ENCODE measurements at regions not wholly inside any gene's neighbourhood (a gene's known extent, or its start where the extent isn't known, plus 50 kb on each side); places are given as distances from the start of the nearest gene placed in this dataset.

GRCh38 chr13:81089371-81090157, 748.6 kb upstream of the SPRY2 start:
- TF ChIP-seq POLR2AphosphoS5 (IDR thresholded peaks at IDR 0.05; ENCODE audit: low read depth): no peak
- TF ChIP-seq CTCF (conservative IDR thresholded peaks at IDR 0.05; ENCODE audit: low read depth in 2 of 2): no peak
- TF ChIP-seq ZNF462 (CRISPR knock-in tag; IDR thresholded peaks at IDR 0.05): no peak
- TF ChIP-seq EZH2 (IDR thresholded peaks at IDR 0.05; ENCODE audit: low read depth, unreplicated experiment): no peak
- no peak for TF ChIP-seq REST (IDR thresholded peaks at IDR 0.05; ENCODE audit: unreplicated experiment)
- TF ChIP-seq ZNF331 (CRISPR knock-in tag; IDR thresholded peaks at IDR 0.05; ENCODE audit: low read depth): no peak
- TF ChIP-seq ZNF114 (CRISPR knock-in tag; IDR thresholded peaks at IDR 0.05): no peak
- TF ChIP-seq JUNB (IDR thresholded peaks at IDR 0.05; ENCODE audit: unreplicated experiment): no peak
- TF ChIP-seq ETS1 (IDR thresholded peaks at IDR 0.05): no peak
- no peak for TF ChIP-seq NANOG (IDR thresholded peaks at IDR 0.05; ENCODE audit: borderline replicate concordance)
- no peak for TF ChIP-seq STAT1 (IDR thresholded peaks at IDR 0.05; ENCODE audit: unreplicated experiment)
- TF ChIP-seq CREB1 (CRISPR knock-in tag; IDR thresholded peaks at IDR 0.05; ENCODE audit: low read depth): no peak
- TF ChIP-seq EZH2phosphoT487 (IDR thresholded peaks at IDR 0.05; ENCODE audit: unreplicated experiment): no peak
- Mint-ChIP-seq H3K27ac (no peak overlapping the region), H3K4me1 (no peaks in the 10 kb centered on the region), H3K9me3 (no peaks in the 10 kb centered on the region), H3K27me3 (ENCODE audit: insufficient read depth, low read depth, poor library complexity) (no peaks in the 10 kb centered on the region), H3K36me3 (ENCODE audit: low read depth) (no peaks in the 10 kb centered on the region), H3K4me3 (no peak overlapping the region)
- no peak overlapping the region for H3K27ac ChIP-seq (ENCODE audit: low read depth)
- H3F3A ChIP-seq (replicated peaks; ENCODE audit: low read depth): no peaks in the 10 kb centered on the region
- no peak overlapping the region for H2AFZ ChIP-seq
- no peaks in the 10 kb centered on the region for H3K27me3 ChIP-seq (ENCODE audit: insufficient read depth)
- ATAC-seq (no peak), DNase-seq (ENCODE audit: low spot score) (no peak)
- no peaks in the 10 kb centered on the region for H3K4me1 ChIP-seq (ENCODE audit: insufficient read depth)
- H3K4me2 ChIP-seq: no peak overlapping the region
- no peaks in the 10 kb centered on the region for H4K20me1 ChIP-seq (replicated peaks; ENCODE audit: insufficient read depth)
- H3K4me3 ChIP-seq: no peak overlapping the region
- no peaks in the 10 kb centered on the region for H3K9me2 ChIP-seq (ENCODE audit: insufficient read depth)
- no peaks in the 10 kb centered on the region for H3K36me3 ChIP-seq (ENCODE audit: insufficient read depth)
- no peaks in the 10 kb centered on the region for H3K79me2 ChIP-seq (replicated peaks; ENCODE audit: insufficient read depth)
